BLaER1 (cell line): ENCODE measurements at regions not wholly inside any gene's neighbourhood (a gene's known extent, or its start where the extent isn't known, plus 50 kb on each side); places are given as distances from the start of the nearest gene placed in this dataset.

ENCODE experiments used
- H3K27ac ChIP-seq: shearing (Covaris generic); formaldehyde crosslinking; 2 replicates; pipeline ENCODE4 v1.8.1; 2022
- H3K27me3 ChIP-seq: shearing (Covaris generic); formaldehyde crosslinking; 2 replicates; pipeline ENCODE4 v1.8.1; 2022
- H3K36me3 ChIP-seq: shearing (Covaris generic); formaldehyde crosslinking; 2 replicates; pipeline ENCODE4 v1.8.1; 2022
- H3K4me1 ChIP-seq: shearing (Covaris generic); formaldehyde crosslinking; 2 replicates; pipeline ENCODE4 v1.8.1; 2022
- H3K4me2 ChIP-seq: shearing (Covaris generic); formaldehyde crosslinking; 2 replicates; pipeline ENCODE4 v1.8.1; 2022
- H3K4me3 ChIP-seq: shearing (Covaris generic); formaldehyde crosslinking; 2 replicates; pipeline ENCODE4 v1.8.1; 2022
- H3K9ac ChIP-seq: shearing (Covaris generic); formaldehyde crosslinking; 2 replicates; pipeline ENCODE4 v1.8.1; 2022
- H3K9me3 ChIP-seq: shearing (Covaris generic); formaldehyde crosslinking; 2 replicates; pipeline ENCODE4 v1.8.1; 2022
- H4K20me1 ChIP-seq: shearing (Covaris generic); formaldehyde crosslinking; 2 replicates; pipeline ENCODE4 v1.8.1; 2022
- Cebpa-rat ChIP-seq: shearing (Covaris generic); IDR thresholded peaks from 2 replicates; pipeline ENCODE4 v1.8.1; 2022

DNA sequence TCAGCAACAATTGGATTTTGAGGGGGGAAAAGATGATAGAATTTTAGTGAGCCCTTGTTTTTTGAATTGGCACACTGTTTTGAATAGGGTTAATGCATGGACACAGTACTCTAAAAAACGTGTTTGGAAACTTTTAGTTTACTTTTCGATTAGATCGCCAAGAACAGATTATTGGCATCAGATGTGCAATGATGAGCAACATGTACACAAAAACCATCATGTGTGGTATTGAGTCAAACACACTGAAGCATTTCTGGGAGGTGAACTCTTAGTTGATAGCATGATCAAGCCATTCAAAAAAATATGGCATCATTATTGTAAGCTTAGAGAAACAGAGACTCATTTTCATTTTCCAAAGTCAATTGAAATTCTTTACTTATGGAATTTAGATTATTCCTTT, 329.2 kb downstream of the ADAMTS20 start:
- Histone ChIP-seq H3K27me3 (no peaks in the 10 kb centered on the region), H4K20me1 (no peaks in the 10 kb centered on the region), H3K36me3 (no peaks in the 10 kb centered on the region), H3K9me3 (peaks cover 3% of the 10 kb centered on the region; the same call in 1 of the 2 replicates), H3K9ac (no peak overlapping the region), H3K4me3 (no peak overlapping the region), H3K27ac (no peak overlapping the region), H3K4me2 (no peak overlapping the region), H3K4me1 (no peaks in the 10 kb centered on the region)
- no peak for TF ChIP-seq Cebpa-rat

DNA sequence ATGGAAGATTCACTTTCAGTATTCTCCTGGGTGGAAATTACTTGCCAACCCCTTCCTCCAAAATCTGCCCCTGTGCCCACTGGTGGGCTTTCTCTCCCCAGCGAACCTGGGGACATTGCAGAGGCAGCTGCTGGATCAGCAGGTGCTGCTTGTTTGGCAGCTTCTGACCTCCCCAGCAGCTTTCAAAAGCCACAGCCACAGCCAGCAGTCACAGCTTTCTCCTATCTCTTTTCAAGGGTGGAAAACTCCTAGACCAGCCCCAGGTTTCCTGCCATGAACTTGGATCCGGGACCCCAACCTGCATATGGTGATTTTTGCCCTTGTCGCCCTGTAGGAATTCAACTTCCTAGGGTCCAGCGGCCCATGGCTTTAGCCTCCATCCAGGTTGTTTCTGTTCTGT, 330.8 kb downstream of the ADAMTS20 start:
- Histone ChIP-seq H3K9ac (no peak overlapping the region), H3K36me3 (no peaks in the 10 kb centered on the region), H3K4me3 (no peak overlapping the region), H3K27me3 (no peaks in the 10 kb centered on the region), H3K4me2 (no peak overlapping the region), H3K9me3 (peaks cover 3% of the 10 kb centered on the region; the same call in 1 of the 2 replicates), H3K4me1 (no peaks in the 10 kb centered on the region), H3K27ac (no peak overlapping the region), H4K20me1 (no peaks in the 10 kb centered on the region)
- no peak for TF ChIP-seq Cebpa-rat

DNA sequence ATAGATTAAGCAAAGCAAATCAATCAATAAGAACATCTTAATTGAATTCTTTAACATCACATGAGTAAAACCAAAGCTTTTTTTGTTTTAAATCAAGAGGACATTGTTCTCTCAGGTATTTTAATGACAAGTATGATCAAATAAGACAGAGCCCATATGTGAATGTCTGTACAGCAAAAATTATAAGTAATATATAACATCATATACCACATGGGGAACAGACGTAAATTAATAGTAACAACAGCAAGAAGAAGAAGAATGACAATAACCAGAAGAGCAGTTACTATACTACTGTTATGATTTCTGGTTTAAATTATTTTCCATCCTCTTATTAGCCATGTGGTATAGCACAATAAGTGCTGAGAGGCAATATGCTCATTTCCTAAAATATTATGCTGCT, 335.5 kb downstream of the ADAMTS20 start:
- H3K4me3 ChIP-seq: no peak overlapping the region
- no peak overlapping the region for H3K27ac ChIP-seq
- no peaks in the 10 kb centered on the region for H3K36me3 ChIP-seq
- no peaks in the 10 kb centered on the region for H3K9me3 ChIP-seq
- H4K20me1 ChIP-seq: no peaks in the 10 kb centered on the region
- no peak overlapping the region for H3K4me2 ChIP-seq
- no peaks in the 10 kb centered on the region for H3K27me3 ChIP-seq
- no peak overlapping the region for H3K9ac ChIP-seq
- H3K4me1 ChIP-seq: no peaks in the 10 kb centered on the region
- TF ChIP-seq Cebpa-rat: no peak

DNA sequence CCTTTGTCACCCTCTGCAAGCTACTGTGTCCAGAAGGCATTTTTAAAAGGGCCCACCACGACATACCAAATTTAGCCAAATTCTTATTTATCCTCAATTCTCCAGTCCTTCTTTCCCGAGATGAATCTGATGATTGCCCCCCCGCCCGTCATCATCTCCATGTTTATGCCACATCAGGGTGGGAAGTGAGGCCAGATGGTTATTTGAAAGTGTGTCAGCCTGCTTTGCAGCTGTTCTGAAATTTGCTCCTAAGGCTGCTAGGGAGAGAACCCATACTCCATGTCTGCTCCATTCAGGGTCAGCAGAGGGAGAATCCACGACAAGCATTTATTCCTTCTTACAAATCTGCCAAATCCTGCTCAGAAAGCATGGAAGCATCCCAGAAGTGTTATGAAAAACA, 337.8 kb downstream of the ADAMTS20 start:
- Histone ChIP-seq H3K27ac (no peak overlapping the region), H3K4me3 (no peak overlapping the region), H3K36me3 (no peaks in the 10 kb centered on the region), H3K4me1 (no peaks in the 10 kb centered on the region), H3K27me3 (no peaks in the 10 kb centered on the region), H4K20me1 (no peaks in the 10 kb centered on the region), H3K9me3 (no peaks in the 10 kb centered on the region), H3K4me2 (no peak overlapping the region), H3K9ac (no peak overlapping the region)
- no peak for TF ChIP-seq Cebpa-rat

- no peak for TF ChIP-seq Cebpa-rat
- Histone ChIP-seq H3K4me2 (no peak overlapping the region), H3K9ac (no peak overlapping the region), H3K27ac (no peak overlapping the region), H3K4me3 (no peak overlapping the region), H3K4me1 (no peaks in the 10 kb centered on the region), H3K9me3 (no peaks in the 10 kb centered on the region), H3K36me3 (no peaks in the 10 kb centered on the region), H4K20me1 (no peaks in the 10 kb centered on the region), H3K27me3 (no peaks in the 10 kb centered on the region)
These were observed 338.4 kb downstream of the ADAMTS20 start for GRCh38 chr12:43213608-43214007.

DNA sequence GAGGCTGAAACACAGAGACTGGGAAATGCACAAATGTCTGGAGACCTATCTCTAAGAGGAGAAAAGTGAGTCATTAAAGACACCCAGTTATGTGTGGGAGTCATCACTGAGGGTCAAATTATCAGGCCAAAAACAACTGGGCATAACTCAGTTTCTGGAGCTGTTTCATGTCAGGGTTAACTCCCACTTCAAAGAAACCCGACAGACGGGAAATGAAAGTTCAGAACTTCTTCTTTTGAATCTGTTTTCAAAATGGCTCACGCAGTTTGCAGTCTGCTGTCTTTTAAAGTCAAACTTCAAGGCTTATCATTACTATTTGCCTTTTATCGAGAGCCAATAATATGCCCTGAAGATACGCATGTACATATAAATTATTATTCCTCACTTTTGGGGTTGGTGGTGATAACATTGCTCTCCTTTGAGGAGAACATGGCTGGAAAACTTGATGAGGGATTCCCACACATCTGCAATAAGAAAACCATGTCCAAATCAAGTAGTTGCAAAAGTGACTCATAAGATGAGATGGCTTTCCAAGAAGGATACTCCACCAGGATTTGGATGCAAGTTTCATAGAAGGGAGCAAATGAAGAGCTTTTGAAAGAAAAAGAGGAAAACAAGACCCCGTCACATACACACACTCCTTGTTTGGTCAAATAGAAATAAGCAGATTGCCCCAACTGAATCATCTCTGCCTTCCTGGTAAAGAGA, 341.4 kb downstream of the ADAMTS20 start:
- TF ChIP-seq Cebpa-rat: no peak

GRCh38 chr12:43208627-43209026, 343.4 kb downstream of the ADAMTS20 start:
- TF ChIP-seq Cebpa-rat: no peak

More for the DNA sequence above, 341.4 kb downstream of the ADAMTS20 start:
- H3K4me1 ChIP-seq: no peaks in the 10 kb centered on the region
- no peaks in the 10 kb centered on the region for H3K27me3 ChIP-seq
- no peak overlapping the region for H3K27ac ChIP-seq
- no peak overlapping the region for H3K9ac ChIP-seq
- H3K9me3 ChIP-seq: no peaks in the 10 kb centered on the region
- H4K20me1 ChIP-seq: no peaks in the 10 kb centered on the region
- no peaks in the 10 kb centered on the region for H3K36me3 ChIP-seq
- no peak overlapping the region for H3K4me3 ChIP-seq
- no peak overlapping the region for H3K4me2 ChIP-seq

DNA sequence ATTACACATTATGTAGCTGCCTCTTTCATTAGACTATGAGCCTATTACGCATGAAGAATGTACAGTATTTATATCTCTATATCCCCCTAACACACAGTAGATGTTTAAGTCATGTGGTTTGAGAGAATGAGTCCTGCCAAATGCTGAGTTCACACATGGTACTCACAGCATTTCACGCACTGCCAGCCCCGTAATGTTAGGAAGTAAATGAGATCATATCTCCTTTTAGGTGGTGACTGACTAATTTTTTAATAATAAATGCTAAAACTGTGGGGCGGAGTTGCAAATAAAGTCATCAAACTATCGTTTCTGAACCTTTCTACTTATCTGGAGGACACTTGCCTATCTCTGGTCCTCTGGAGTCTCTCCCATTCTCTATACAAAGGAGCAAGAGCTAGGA, 343.8 kb downstream of the ADAMTS20 start:
- Histone ChIP-seq H3K27ac (no peak overlapping the region), H3K9ac (no peak overlapping the region), H3K9me3 (no peaks in the 10 kb centered on the region), H4K20me1 (no peaks in the 10 kb centered on the region), H3K4me2 (no peak overlapping the region), H3K36me3 (no peaks in the 10 kb centered on the region), H3K27me3 (no peaks in the 10 kb centered on the region), H3K4me1 (no peaks in the 10 kb centered on the region), H3K4me3 (no peak overlapping the region)
- TF ChIP-seq Cebpa-rat: no peak

More at GRCh38 chr12:43208627-43209026, 343.4 kb downstream of the ADAMTS20 start:
- Histone ChIP-seq H4K20me1 (no peaks in the 10 kb centered on the region), H3K27ac (no peak overlapping the region), H3K4me1 (no peaks in the 10 kb centered on the region), H3K9me3 (no peaks in the 10 kb centered on the region), H3K4me3 (no peak overlapping the region), H3K36me3 (no peaks in the 10 kb centered on the region), H3K27me3 (no peaks in the 10 kb centered on the region), H3K4me2 (no peak overlapping the region), H3K9ac (no peak overlapping the region)

GRCh38 chr12:43206396-43206795, 345.6 kb downstream of the ADAMTS20 start:
- H3K27me3 ChIP-seq: no peaks in the 10 kb centered on the region
- no peak overlapping the region for H3K4me3 ChIP-seq
- H3K36me3 ChIP-seq: no peaks in the 10 kb centered on the region
- H3K27ac ChIP-seq: no peak overlapping the region
- no peaks in the 10 kb centered on the region for H3K4me1 ChIP-seq
- no peaks in the 10 kb centered on the region for H3K9me3 ChIP-seq
- no peak overlapping the region for H3K4me2 ChIP-seq
- no peaks in the 10 kb centered on the region for H4K20me1 ChIP-seq
- no peak for TF ChIP-seq Cebpa-rat
- no peak overlapping the region for H3K9ac ChIP-seq

DNA sequence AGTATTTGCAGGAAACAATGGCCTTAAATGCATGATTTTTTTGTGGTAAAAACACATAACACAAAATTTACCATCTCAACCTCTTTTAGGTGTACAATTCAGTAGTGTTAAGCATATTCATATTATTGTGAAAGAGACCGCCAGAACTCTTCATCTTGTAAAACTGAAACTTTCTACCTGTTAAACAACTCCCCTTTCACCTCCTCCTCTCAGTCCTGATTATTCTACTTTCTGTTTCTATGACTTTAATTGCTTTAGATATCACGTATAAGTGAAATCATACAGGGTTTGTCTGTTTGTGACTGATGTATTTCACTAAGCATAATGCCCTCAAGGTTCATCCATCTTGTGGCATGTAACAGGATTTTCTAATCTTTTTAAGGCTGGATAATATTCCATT, 353.4 kb downstream of the ADAMTS20 start:
- TF ChIP-seq Cebpa-rat: no peak

More for the DNA sequence above, 353.4 kb downstream of the ADAMTS20 start:
- no peak overlapping the region for H3K9ac ChIP-seq
- no peaks in the 10 kb centered on the region for H3K4me1 ChIP-seq
- H3K9me3 ChIP-seq: no peaks in the 10 kb centered on the region
- H3K27me3 ChIP-seq: no peaks in the 10 kb centered on the region
- no peaks in the 10 kb centered on the region for H3K36me3 ChIP-seq
- H3K27ac ChIP-seq: no peak overlapping the region
- H3K4me2 ChIP-seq: no peak overlapping the region
- no peak overlapping the region for H3K4me3 ChIP-seq
- no peaks in the 10 kb centered on the region for H4K20me1 ChIP-seq
